Coronary artery (tissue), 2 donors: ENCODE measurements at regions not wholly inside any gene's neighbourhood (a gene's known extent, or its start where the extent isn't known, plus 50 kb on each side); places are given as distances from the start of the nearest gene placed in this dataset.

ENCODE experiments used
- DNase-seq: peaks from one replicate; pipeline ENCODE4 v3.0.0-alpha.2; 2017; ENCODE audit warnings: low spot score
- H3K27ac ChIP-seq, 2 donors: fragments of 200-600 bp; sonication (generic); one replicate each; pipeline ENCODE4 v1.5.1; 2016 to 2019
- H3K4me3 ChIP-seq: fragments of 200-600 bp; sonication (generic); 2 replicates; pipeline ENCODE4 v1.5.1; 2016; ENCODE audit warnings: mild to moderate bottlenecking, moderate library complexity
- TF ChIP-seq, protein P1 (sequence below): fragments of 200-600 bp; sonication (generic); IDR thresholded peaks from one replicate; pipeline ENCODE4 v1.5.1; 2019; ENCODE audit warnings: antibody characterized with exemption

DNA sequence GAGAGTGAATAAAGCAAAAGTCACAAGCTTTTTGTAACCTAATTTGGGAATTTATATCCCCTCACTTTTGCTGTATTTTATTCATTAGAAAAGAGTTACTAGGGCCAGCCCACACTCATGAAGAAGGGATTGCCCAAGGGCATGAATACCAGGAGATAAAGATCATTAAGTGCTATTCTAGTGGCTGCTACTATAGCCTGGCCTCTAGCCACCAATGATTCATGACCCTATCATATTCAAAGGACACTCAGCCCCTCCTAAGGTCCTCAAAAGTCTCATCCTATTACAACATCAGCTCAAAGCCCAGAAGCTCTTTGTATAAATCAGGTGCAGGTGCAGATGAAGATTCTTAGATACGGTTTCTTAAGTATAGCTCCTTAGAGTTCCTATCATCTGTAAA, 518.1 kb downstream of the TRHDE start:
- H3K27ac ChIP-seq = no peak overlapping the region
- TF ChIP-seq, protein P1, sequence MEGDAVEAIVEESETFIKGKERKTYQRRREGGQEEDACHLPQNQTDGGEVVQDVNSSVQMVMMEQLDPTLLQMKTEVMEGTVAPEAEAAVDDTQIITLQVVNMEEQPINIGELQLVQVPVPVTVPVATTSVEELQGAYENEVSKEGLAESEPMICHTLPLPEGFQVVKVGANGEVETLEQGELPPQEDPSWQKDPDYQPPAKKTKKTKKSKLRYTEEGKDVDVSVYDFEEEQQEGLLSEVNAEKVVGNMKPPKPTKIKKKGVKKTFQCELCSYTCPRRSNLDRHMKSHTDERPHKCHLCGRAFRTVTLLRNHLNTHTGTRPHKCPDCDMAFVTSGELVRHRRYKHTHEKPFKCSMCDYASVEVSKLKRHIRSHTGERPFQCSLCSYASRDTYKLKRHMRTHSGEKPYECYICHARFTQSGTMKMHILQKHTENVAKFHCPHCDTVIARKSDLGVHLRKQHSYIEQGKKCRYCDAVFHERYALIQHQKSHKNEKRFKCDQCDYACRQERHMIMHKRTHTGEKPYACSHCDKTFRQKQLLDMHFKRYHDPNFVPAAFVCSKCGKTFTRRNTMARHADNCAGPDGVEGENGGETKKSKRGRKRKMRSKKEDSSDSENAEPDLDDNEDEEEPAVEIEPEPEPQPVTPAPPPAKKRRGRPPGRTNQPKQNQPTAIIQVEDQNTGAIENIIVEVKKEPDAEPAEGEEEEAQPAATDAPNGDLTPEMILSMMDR = no peak
- no peak overlapping the region for H3K4me3 ChIP-seq
- no peak for DNase-seq

DNA sequence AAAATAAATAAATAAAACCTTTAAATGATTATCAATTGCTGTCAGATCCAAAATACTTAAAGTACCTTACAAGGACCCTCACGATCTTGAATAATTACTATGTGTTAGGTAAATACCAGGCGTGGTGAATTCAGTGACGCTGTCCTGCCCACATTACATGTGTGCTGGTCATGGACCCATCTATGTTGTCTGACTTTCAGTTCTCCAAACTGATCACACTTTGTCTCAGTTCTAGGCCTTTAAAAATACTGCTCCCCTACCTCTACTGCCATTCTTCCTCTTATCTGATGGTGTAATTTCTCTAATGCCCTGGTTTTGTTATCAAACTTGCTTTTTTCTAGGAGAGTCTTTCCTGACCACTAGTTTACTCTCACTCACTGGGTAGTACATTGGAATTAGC, 520.7 kb downstream of the TRHDE start:
- Histone ChIP-seq H3K4me3 (no peak overlapping the region), H3K27ac (no peak overlapping the region)
- DNase-seq = no peak
- TF ChIP-seq, protein P1 = no peak

DNA sequence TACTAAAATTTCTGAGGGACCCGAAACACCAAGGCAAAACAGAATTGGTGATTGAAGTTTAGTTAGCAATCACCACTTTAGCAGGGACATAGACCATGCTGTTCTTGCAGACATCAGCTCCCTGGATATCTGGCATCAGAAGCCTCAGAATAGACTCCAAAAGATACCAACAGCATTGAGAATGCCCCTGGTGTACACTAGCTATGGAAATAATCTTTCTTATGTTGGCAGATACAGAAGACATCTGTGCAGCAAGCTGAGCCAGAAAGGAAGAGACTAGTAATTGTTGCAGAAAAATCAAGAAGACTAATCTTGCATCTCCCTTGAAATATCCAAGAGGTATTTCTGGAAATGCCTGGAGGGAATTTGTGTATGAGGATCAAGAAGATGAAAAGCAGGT, 521.6 kb downstream of the TRHDE start:
- no peak overlapping the region for H3K27ac ChIP-seq
- no peak for DNase-seq
- H3K4me3 ChIP-seq = no peak overlapping the region
- TF ChIP-seq, protein P1 = no peak

DNA sequence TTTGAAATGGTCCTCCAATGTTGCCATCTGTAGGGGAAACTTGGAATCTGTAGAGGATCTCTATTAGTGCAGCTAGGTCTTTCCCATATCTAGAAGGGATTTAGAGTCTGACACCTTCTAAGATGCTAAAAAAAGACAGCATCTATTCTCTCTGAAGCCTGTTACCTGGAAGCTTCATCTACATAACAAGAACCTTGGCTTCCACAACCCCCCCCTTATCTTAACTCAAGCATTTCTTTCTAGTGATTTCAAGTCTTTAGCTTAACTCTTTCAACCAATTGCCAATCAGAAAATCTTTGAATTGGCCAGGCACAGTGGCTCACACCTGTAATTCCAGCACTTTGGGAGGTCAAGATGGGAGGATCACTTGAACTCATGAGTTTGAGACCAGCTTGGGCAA, 543.3 kb downstream of the TRHDE start:
- TF ChIP-seq, protein P1 = no peak
- DNase-seq = no peak
- Histone ChIP-seq H3K27ac (no peak overlapping the region), H3K4me3 (no peak overlapping the region)

DNA sequence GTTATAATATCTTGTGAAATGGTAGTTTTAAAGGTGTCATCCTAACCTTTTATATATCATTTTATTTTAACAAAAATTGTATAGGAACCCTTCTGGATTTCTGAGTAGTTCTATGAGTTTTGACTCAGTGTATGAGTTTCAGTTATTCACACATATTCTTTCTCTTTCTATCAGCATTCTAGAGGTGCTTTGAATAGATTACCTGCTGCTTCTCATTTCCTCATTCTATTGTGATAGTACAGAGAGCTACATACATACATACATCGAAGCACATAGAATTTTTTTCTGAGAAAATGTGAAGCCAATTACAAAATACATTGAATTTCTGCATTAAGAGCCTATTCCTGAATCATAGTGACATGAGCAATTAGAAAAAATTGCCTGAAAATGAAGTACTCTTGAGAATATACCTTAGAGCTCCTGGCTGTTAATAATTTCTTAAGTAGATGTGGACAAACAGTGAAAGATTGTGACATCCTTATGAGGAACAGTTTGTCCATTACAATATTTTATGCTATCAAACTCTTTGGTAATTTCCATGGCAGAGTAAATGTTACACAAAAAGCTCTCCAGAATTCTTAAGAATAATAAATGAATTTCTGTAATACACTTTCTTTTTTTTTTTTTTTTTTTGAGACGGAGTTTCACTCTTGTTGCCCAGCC, 556.6 kb downstream of the TRHDE start:
- no peak for DNase-seq
- Histone ChIP-seq H3K27ac (no peak overlapping the region), H3K4me3 (no peak overlapping the region)
- TF ChIP-seq, protein P1 = no peak

DNA sequence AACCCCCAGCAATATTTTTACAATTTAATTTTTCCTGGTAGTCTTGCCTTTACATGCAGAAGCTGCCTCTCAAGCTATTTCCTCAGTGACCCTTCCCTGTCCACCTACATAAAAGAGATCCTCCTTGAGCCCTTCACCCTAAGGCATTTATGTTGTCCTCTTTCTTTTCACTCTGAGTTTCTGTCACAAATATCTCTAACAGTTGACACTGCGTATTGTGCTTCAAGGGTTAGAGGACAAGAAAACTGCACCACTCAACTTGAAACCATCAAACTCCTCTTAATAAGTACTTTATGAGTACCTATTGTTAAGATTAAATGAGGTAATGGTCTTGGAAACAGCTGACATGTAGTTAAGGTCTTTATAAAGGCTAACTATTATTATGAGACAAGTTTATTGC, 557.7 kb downstream of the TRHDE start:
- H3K4me3 ChIP-seq = no peak overlapping the region
- TF ChIP-seq, protein P1 = no peak
- DNase-seq = no peak
- no peak overlapping the region for H3K27ac ChIP-seq

DNA sequence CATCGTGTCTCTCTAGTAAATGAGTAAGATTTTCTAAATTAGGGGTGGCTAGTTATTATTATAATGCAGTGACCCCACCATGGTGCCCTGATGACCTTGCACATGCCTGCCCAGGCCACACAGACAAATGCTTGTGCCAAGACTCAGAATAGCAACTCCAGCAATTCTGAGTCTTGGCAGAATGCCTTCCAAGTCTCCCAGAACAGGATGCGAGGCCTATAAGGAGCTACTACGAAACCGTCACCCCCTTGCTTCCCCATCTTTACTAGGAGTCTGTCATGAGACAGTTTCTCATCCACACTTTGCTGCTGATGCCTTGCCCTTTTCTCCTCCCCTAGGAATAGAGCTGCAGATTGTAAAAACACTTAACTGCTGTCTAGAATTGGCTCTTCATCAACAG, 559.9 kb downstream of the TRHDE start:
- TF ChIP-seq, protein P1 = no peak
- DNase-seq = no peak
- Histone ChIP-seq H3K27ac (no peak overlapping the region), H3K4me3 (no peak overlapping the region)
